Brain microvascular endothelial cell (primary cell): ENCODE measurements at regions not wholly inside any gene's neighbourhood (a gene's known extent, or its start where the extent isn't known, plus 50 kb on each side); places are given as distances from the start of the nearest gene placed in this dataset.
A peak's percentile ranks its signal among the peaks of the same experiment; 100 is the strongest.

Experiments
- DNase-seq: peaks from one replicate; pipeline ENCODE4 v3.0.0-alpha.2; 2020
- H3K27ac ChIP-seq: fragments of 250-450 bp; sonication (Bioruptor Pico); 2 replicates; pipeline ENCODE4 v1.5.1; 2020; ENCODE audit warnings: mild to moderate bottlenecking, moderate library complexity
- H3K27me3 ChIP-seq: fragments of 250-450 bp; sonication (Bioruptor Pico); replicated peaks from 2 replicates; pipeline ENCODE4 v1.5.1; 2020; ENCODE audit warnings: mild to moderate bottlenecking
- H3K36me3 ChIP-seq: fragments of 250-450 bp; sonication (Bioruptor Pico); replicated peaks from 2 replicates; pipeline ENCODE4 v1.5.1; 2020; ENCODE audit warnings: mild to moderate bottlenecking
- H3K4me3 ChIP-seq: 2 replicates; pipeline ENCODE4 v1.5.1; 2011; ENCODE audit warnings: low read depth, mild to moderate bottlenecking, control low read depth, low read length, moderate library complexity
- CTCF ChIP-seq: IDR thresholded peaks from 2 replicates; pipeline ENCODE4 v1.5.1; 2011; ENCODE audit warnings: low read depth, mild to moderate bottlenecking, moderate library complexity, low read length, control low read depth, inconsistent platforms; ENCODE audit errors: missing control alignments
- in situ Hi-C: cut with HindIII; loops from 2 replicates; pipeline ENCODE4 v1.10.0; 2017; ENCODE audit warnings: low sequenced_read_pairs, low pct_ligation_motif_present

- no peaks in the 10 kb centered on the region for H3K27me3 ChIP-seq
- in situ Hi-C loops, result no loop called here
- H3K36me3 ChIP-seq, result no peaks in the 10 kb centered on the region
- peak; percentile 89 for DNase-seq
- TF ChIP-seq CTCF, result no peak
- H3K4me3 ChIP-seq, result no peak overlapping the region
- peak overlapping the region; percentile 90 for H3K27ac ChIP-seq
Measured at GRCh38 chr20:57030611-57031600, 235.5 kb downstream of the BMP7 start.

GRCh38 chr20:57031867-57032355, 234.5 kb downstream of the BMP7 start:
- H3K36me3 ChIP-seq, result no peaks in the 10 kb centered on the region
- no peak for TF ChIP-seq CTCF

GRCh38 chr20:57032847-57033246, 233.6 kb downstream of the BMP7 start:
- H3K4me3 ChIP-seq, result no peak overlapping the region
- H3K27ac ChIP-seq, result no peak overlapping the region
- in situ Hi-C loops, result no loop called here
- H3K36me3 ChIP-seq, result no peaks in the 10 kb centered on the region
- DNase-seq, result no peak
- no peaks in the 10 kb centered on the region for H3K27me3 ChIP-seq
- no peak for TF ChIP-seq CTCF

More at GRCh38 chr20:57031867-57032355, 234.5 kb downstream of the BMP7 start:
- Histone ChIP-seq H3K4me3 (no peak overlapping the region), H3K27me3 (no peaks in the 10 kb centered on the region), H3K27ac (no peak overlapping the region)
- in situ Hi-C loops, result no loop called here
- DNase-seq, result no peak

- peak; percentile 20 for DNase-seq
- H3K36me3 ChIP-seq, result no peaks in the 10 kb centered on the region
- no peaks in the 10 kb centered on the region for H3K27me3 ChIP-seq
- in situ Hi-C loops, result no loop called here
- H3K27ac ChIP-seq, result no peak overlapping the region
- H3K4me3 ChIP-seq, result no peak overlapping the region
- TF ChIP-seq CTCF, result no peak
Measured at GRCh38 chr20:57034001-57034400, 232.4 kb downstream of the BMP7 start.

- in situ Hi-C loops, result no loop called here
Measured at GRCh38 chr20:57037689-57038088, 228.8 kb downstream of the BMP7 start.

More at GRCh38 chr20:57037689-57038088, 228.8 kb downstream of the BMP7 start:
- no peak overlapping the region for H3K4me3 ChIP-seq
- H3K27ac ChIP-seq, result no peak overlapping the region
- H3K27me3 ChIP-seq, result no peaks in the 10 kb centered on the region
- H3K36me3 ChIP-seq, result no peaks in the 10 kb centered on the region
- TF ChIP-seq CTCF, result no peak
- no peak for DNase-seq
